Endothelial cell of umbilical vein (primary cell): ENCODE measurements at regions not wholly inside any gene's neighbourhood (a gene's known extent, or its start where the extent isn't known, plus 50 kb on each side); places are given as distances from the start of the nearest gene placed in this dataset.

Source experiments
- BruUV-seq: library from RNA; stranded (reverse); fragments of 400-500 nt; replicated peaks from 2 replicates; lab custom pipeline; 2021; lab: Mats Ljungman, UMichigan
- CTCF ChIA-PET: fragments of 300-600, 350-600 bp; sonication (Branson Sonifier 250); formaldehyde crosslinking; loops from one replicate; lab custom pipeline; 2021; ENCODE audit warnings: antibody characterized with exemption, inconsistent platforms; lab: Charles Lee
- POLR2A ChIA-PET: fragments of 300-600, 350-600 bp; sonication (Branson Sonifier 250); formaldehyde crosslinking; loops from one replicate; lab custom pipeline; 2021; ENCODE audit warnings: antibody characterized with exemption, inconsistent platforms; lab: Charles Lee
- DNase-seq: peaks from one replicate; pipeline ENCODE4 v3.0.0-alpha.2; 2011; ENCODE audit warnings: low read depth, low spot score
- FAIRE-seq: peaks from 2 replicates; lab custom pipeline; 2011; peaks lifted over from hg19 to GRCh38; lab: Jason Lieb, UNC
- H2AFZ ChIP-seq: 2 replicates; pipeline ENCODE4 v1.6.0; 2012; ENCODE audit warnings: low read depth, low read length, control low read depth, inconsistent platforms
- H3K27ac ChIP-seq: 2 replicates; pipeline ENCODE4 v1.5.1; 2011; ENCODE audit warnings: low read depth, mild to moderate bottlenecking, control low read depth, low read length, moderate library complexity; ENCODE audit not compliant: insufficient read depth
- H3K27me3 ChIP-seq, 2 experiments: 2 replicates each; pipeline versions ENCODE4 v1.6.0 to v1.6.1; 2011; ENCODE audit warnings: low read length in 2 of 2, mixed read lengths in 1 of 2; ENCODE audit not compliant: control insufficient read depth in 2 of 2, insufficient read depth in 2 of 2
- H3K36me3 ChIP-seq, 2 experiments: 2 replicates in 1 of 2; 3 replicates in 1 of 2; pipeline ENCODE4 v1.5.1; 2011; ENCODE audit warnings: low read length in 2 of 2, mild to moderate bottlenecking in 1 of 2, moderate library complexity in 1 of 2; ENCODE audit not compliant: control insufficient read depth in 2 of 2, insufficient read depth in 2 of 2; ENCODE audit errors: extremely low read depth in 1 of 2
- H3K4me1 ChIP-seq: 3 replicates; pipeline ENCODE4 v1.5.1; 2011; ENCODE audit warnings: mild to moderate bottlenecking, low read length; ENCODE audit not compliant: control insufficient read depth, insufficient read depth; ENCODE audit errors: extremely low read depth
- H3K4me2 ChIP-seq: 2 replicates; pipeline ENCODE4 v1.6.1; 2011; ENCODE audit warnings: low read length, control low read depth, mixed read lengths; ENCODE audit not compliant: insufficient read depth
- H3K4me3 ChIP-seq, 3 experiments: fragments of 200-600 bp in 1 of 3; sonication (generic), shearing (Covaris generic) in 1 of 3; replicated peaks in 1 of 3; 2 replicates each; pipeline ENCODE4 v1.5.1; 2011 to 2016; ENCODE audit warnings: control low read depth in 3 of 3, low read length in 3 of 3, mild to moderate bottlenecking in 2 of 3, inconsistent platforms in 1 of 3, low read depth in 1 of 3, moderate library complexity in 1 of 3; ENCODE audit not compliant: insufficient read depth in 1 of 3
- H3K79me2 ChIP-seq: 2 replicates; pipeline ENCODE4 v1.6.0; 2012; ENCODE audit warnings: low read length, inconsistent platforms; ENCODE audit not compliant: control insufficient read depth, insufficient read depth
- H3K9ac ChIP-seq: replicated peaks from 2 replicates; pipeline ENCODE3; 2011; ENCODE audit warnings: low read length, control low read depth; ENCODE audit not compliant: insufficient read depth; ENCODE audit errors: extremely low read depth
- H3K9me1 ChIP-seq: replicated peaks from 3 replicates; pipeline ENCODE4 v1.6.0; 2011; ENCODE audit warnings: mild to moderate bottlenecking, low read length; ENCODE audit not compliant: control insufficient read depth, insufficient read depth; ENCODE audit errors: extremely low read depth
- H3K9me3 ChIP-seq: replicated peaks from 2 replicates; pipeline ENCODE4 v1.5.1; 2012; ENCODE audit warnings: low read length, inconsistent platforms; ENCODE audit not compliant: control insufficient read depth, insufficient read depth
- H4K20me1 ChIP-seq: replicated peaks from 2 replicates; pipeline ENCODE3; 2011; ENCODE audit warnings: mild to moderate bottlenecking, low read length; ENCODE audit not compliant: control insufficient read depth, insufficient read depth; ENCODE audit errors: extremely low read depth
- EZH2 ChIP-seq: IDR thresholded peaks from 2 replicates; pipeline ENCODE4 v1.6.1; 2012; ENCODE audit warnings: borderline replicate concordance, low read depth, mild to moderate bottlenecking, moderate library complexity, low read length, inconsistent platforms; ENCODE audit not compliant: severe bottlenecking
- FOS ChIP-seq: IDR thresholded peaks from 2 replicates; pipeline ENCODE4 v1.6.1; 2011; ENCODE audit warnings: mild to moderate bottlenecking, low read length, moderate library complexity, borderline replicate concordance; ENCODE audit not compliant: insufficient read depth
- GATA2 ChIP-seq: IDR thresholded peaks from 2 replicates; pipeline ENCODE4 v1.7.0; 2011; ENCODE audit warnings: low read depth, mild to moderate bottlenecking, moderate library complexity, mixed read lengths, low read length; ENCODE audit not compliant: insufficient read length, insufficient read depth
- JUN ChIP-seq: IDR thresholded peaks from 2 replicates; pipeline ENCODE4 v1.6.1; 2011; ENCODE audit warnings: borderline replicate concordance, low read depth; ENCODE audit not compliant: insufficient read length, insufficient read depth
- MAX ChIP-seq: IDR thresholded peaks from 2 replicates; pipeline ENCODE4 v1.6.1; 2011; ENCODE audit not compliant: insufficient read depth, insufficient read length
- MYC ChIP-seq: IDR thresholded peaks from one replicate; pipeline ENCODE4 v1.6.1; 2011; ENCODE audit warnings: mild to moderate bottlenecking, low read depth, low read length
- POLR2A ChIP-seq: IDR thresholded peaks from 2 replicates; pipeline ENCODE4 v1.6.1; 2012; ENCODE audit warnings: low read depth, mild to moderate bottlenecking, control low read depth, low read length
- POLR2AphosphoS5 ChIP-seq: IDR thresholded peaks from 2 replicates; pipeline ENCODE4 v1.6.1; 2012; ENCODE audit warnings: low read depth, mild to moderate bottlenecking, control low read depth, low read length, moderate library complexity; ENCODE audit not compliant: insufficient read depth
- dilution Hi-C: fragments of 300-500 bp; cut with MboI; formaldehyde crosslinking; loops from one replicate; pipeline ENCODE4 v1.15.0; 2019; ENCODE audit warnings: low sequenced_read_pairs; ENCODE audit not compliant: extremely low pct_ligation_motif_present
- intact Hi-C: fragments of 100-400 bp; cut with micrococcal nuclease; formaldehyde crosslinking; loops from one replicate; pipeline ENCODE4 v1.10.0; 2022
- TF ChIP-seq, protein P1 (sequence below), 2 donors: IDR thresholded peaks; 1 replicate in 1 of 2; 2 replicates in 1 of 2; pipeline ENCODE4 v1.5.1; 2011; ENCODE audit warnings: low read length in 2 of 2, mild to moderate bottlenecking in 2 of 2, moderate library complexity in 2 of 2, control low read depth in 1 of 2, inconsistent platforms in 1 of 2, low read depth in 1 of 2; ENCODE audit not compliant: insufficient read depth in 1 of 2; ENCODE audit errors: extremely low read depth in 1 of 2

DNA sequence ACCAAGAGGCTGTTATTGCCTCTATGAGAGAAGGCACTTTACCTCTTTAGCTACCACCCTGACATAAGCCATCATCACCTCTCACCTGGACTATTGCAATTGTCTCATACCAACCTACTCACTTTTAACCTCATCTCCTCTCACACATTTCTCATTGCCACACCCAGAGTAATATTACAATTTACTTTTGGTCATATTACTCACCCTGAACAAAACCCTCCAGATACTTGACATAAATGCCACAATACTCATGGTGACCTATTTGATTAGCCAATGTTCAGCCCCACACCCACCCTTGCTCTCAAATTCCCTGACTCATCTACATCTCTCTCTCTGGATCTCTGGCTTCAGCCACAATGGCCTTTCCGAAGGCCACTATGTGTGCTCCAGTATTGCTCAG, 90.9 kb upstream of the CDH7 start:
- H3K27ac ChIP-seq, result no peak overlapping the region
- no peak overlapping the region for H3K4me3 ChIP-seq
- intact Hi-C loops (no loop called here), dilution Hi-C loops (no loop called here)
- no peaks in the 10 kb centered on the region for H3K27me3 ChIP-seq
- H3K9me3 ChIP-seq, result peaks cover 6% of the 10 kb centered on the region
- no peaks in the 10 kb centered on the region for H3K36me3 ChIP-seq
- no peak for TF ChIP-seq POLR2AphosphoS5
- no peak for TF ChIP-seq MAX
- TF ChIP-seq POLR2A, result no peak
- TF ChIP-seq, protein P1, sequence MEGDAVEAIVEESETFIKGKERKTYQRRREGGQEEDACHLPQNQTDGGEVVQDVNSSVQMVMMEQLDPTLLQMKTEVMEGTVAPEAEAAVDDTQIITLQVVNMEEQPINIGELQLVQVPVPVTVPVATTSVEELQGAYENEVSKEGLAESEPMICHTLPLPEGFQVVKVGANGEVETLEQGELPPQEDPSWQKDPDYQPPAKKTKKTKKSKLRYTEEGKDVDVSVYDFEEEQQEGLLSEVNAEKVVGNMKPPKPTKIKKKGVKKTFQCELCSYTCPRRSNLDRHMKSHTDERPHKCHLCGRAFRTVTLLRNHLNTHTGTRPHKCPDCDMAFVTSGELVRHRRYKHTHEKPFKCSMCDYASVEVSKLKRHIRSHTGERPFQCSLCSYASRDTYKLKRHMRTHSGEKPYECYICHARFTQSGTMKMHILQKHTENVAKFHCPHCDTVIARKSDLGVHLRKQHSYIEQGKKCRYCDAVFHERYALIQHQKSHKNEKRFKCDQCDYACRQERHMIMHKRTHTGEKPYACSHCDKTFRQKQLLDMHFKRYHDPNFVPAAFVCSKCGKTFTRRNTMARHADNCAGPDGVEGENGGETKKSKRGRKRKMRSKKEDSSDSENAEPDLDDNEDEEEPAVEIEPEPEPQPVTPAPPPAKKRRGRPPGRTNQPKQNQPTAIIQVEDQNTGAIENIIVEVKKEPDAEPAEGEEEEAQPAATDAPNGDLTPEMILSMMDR (IDR thresholded peaks at IDR 0.05; ENCODE audit: extremely low read depth in 1 of 2, insufficient read depth in 1 of 2, low read depth in 1 of 2, low read length in 2 of 2), result no peak
- no peak for TF ChIP-seq MYC
- TF ChIP-seq GATA2, result no peak
- no peak for TF ChIP-seq EZH2
- TF ChIP-seq JUN, result no peak
- no peak for TF ChIP-seq FOS
- FAIRE-seq (no peak), DNase-seq (no peak)
- H3K9me1 ChIP-seq, result no peaks in the 10 kb centered on the region
- H2AFZ ChIP-seq, result no peak overlapping the region
- H3K4me1 ChIP-seq, result no peaks in the 10 kb centered on the region
- ChIA-PET POLR2A (no interaction called here), CTCF (no interaction called here)
- H3K79me2 ChIP-seq, result no peaks in the 10 kb centered on the region
- BruUV-seq, result no TSS peak
- H3K4me2 ChIP-seq, result no peak overlapping the region
- no peak overlapping the region for H3K9ac ChIP-seq
- H4K20me1 ChIP-seq, result no peaks in the 10 kb centered on the region
